Coronary artery (tissue), 2 donors: ENCODE measurements at regions not wholly inside any gene's neighbourhood (a gene's known extent, or its start where the extent isn't known, plus 50 kb on each side); places are given as distances from the start of the nearest gene placed in this dataset.

Source experiments
- DNase-seq: peaks from one replicate; pipeline ENCODE4 v3.0.0-alpha.2; 2017; ENCODE audit warnings: low spot score
- H3K27ac ChIP-seq, 2 donors: fragments of 200-600 bp; sonication (generic); one replicate each; pipeline ENCODE4 v1.5.1; 2016 to 2019
- H3K4me3 ChIP-seq: fragments of 200-600 bp; sonication (generic); 2 replicates; pipeline ENCODE4 v1.5.1; 2016; ENCODE audit warnings: mild to moderate bottlenecking, moderate library complexity
- CTCF ChIP-seq: fragments of 200-600 bp; sonication (generic); IDR thresholded peaks from one replicate; pipeline ENCODE4 v1.5.1; 2019; ENCODE audit warnings: antibody characterized with exemption

GRCh38 chr10:6770846-6771245, 190.8 kb upstream of the PRKCQ start:
- no peak for TF ChIP-seq CTCF
- Histone ChIP-seq H3K27ac (no peak overlapping the region), H3K4me3 (no peak overlapping the region)
- no peak for DNase-seq

GRCh38 chr10:6769704-6770417, 189.8 kb upstream of the PRKCQ start:
- no peak for TF ChIP-seq CTCF
- no peak for DNase-seq
- H3K27ac ChIP-seq: no peak overlapping the region
- H3K4me3 ChIP-seq: no peak overlapping the region

- H3K4me3 ChIP-seq: no peak overlapping the region
- TF ChIP-seq CTCF: no peak
- DNase-seq: no peak
- H3K27ac ChIP-seq: no peak overlapping the region
These were observed 186.2 kb upstream of the PRKCQ start for GRCh38 chr10:6766131-6766801.

- TF ChIP-seq CTCF: no peak
- DNase-seq: no peak
These were observed 183.3 kb upstream of the PRKCQ start for GRCh38 chr10:6763423-6763822.

GRCh38 chr10:6763001-6763400, 182.9 kb upstream of the PRKCQ start:
- Histone ChIP-seq H3K27ac (no peak overlapping the region), H3K4me3 (no peak overlapping the region)
- no peak for TF ChIP-seq CTCF
- no peak for DNase-seq

More at GRCh38 chr10:6763423-6763822, 183.3 kb upstream of the PRKCQ start:
- Histone ChIP-seq H3K27ac (no peak overlapping the region), H3K4me3 (no peak overlapping the region)

GRCh38 chr10:6759961-6760360, 179.9 kb upstream of the PRKCQ start:
- no peak overlapping the region for H3K27ac ChIP-seq
- no peak for DNase-seq
- no peak for TF ChIP-seq CTCF

GRCh38 chr10:6757158-6757557, 177.1 kb upstream of the PRKCQ start:
- no peak for TF ChIP-seq CTCF
- Histone ChIP-seq H3K4me3 (no peak overlapping the region), H3K27ac (no peak overlapping the region)
- peak; percentile 60 for DNase-seq

More at GRCh38 chr10:6759961-6760360, 179.9 kb upstream of the PRKCQ start:
- H3K4me3 ChIP-seq: no peak overlapping the region
